Motor neuron (in vitro differentiated cells): ENCODE measurements at regions not wholly inside any gene's neighbourhood (a gene's known extent, or its start where the extent isn't known, plus 50 kb on each side); places are given as distances from the start of the nearest gene placed in this dataset.
A peak's percentile ranks its signal among the peaks of the same experiment; 100 is the strongest.

Experiments used
- ATAC-seq, 8 experiments: fragments of 200-7000 bp; cut with Tn5 transposase; replicated peaks in 6 of 8; 2 replicates each; pipeline ENCODE4 v1.8.0; 2021; ENCODE audit warnings: mild to moderate bottlenecking in 8 of 8, moderate library complexity in 8 of 8
- H3K27ac ChIP-seq, 2 donors: fragments of 250-450 bp; sonication (Bioruptor Pico); 2 replicates each; pipeline ENCODE4 v1.9.0; 2021; ENCODE audit warnings: antibody characterized with exemption in 2 of 2, mild to moderate bottlenecking in 2 of 2, moderate library complexity in 1 of 2
- H3K4me1 ChIP-seq, 2 donors: fragments of 250-450 bp; sonication (Bioruptor Pico); replicated peaks in 1 of 2; 2 replicates each; pipeline ENCODE4 v1.6.1; 2021; ENCODE audit warnings: antibody characterized with exemption in 2 of 2, mild to moderate bottlenecking in 2 of 2, moderate library complexity in 1 of 2
- H3K4me3 ChIP-seq, 5 donors: fragments of 250-450 bp; sonication (Bioruptor Pico); 2 replicates each; pipeline ENCODE4 v1.9.0; 2021; ENCODE audit warnings: antibody characterized with exemption in 5 of 5, mild to moderate bottlenecking in 5 of 5, moderate library complexity in 4 of 5
- WGBS, 10 experiments: fragments of 450-650 bp; shearing (Covaris generic); methylation state at CpG; one replicate each; pipeline ENCODE4 v1.0.0; 2022; 5-methylcytosine and 5-hydroxymethylcytosine counted together
- in situ Hi-C, 9 experiments: fragments of 400-800 bp; cut with MboI; loops; one replicate each; pipeline ENCODE4 v1.15.0; 2021; ENCODE audit warnings: low sequenced_read_pairs in 9 of 9, low pct_unique_long_range_greater_than_20kb in 2 of 9; ENCODE audit not compliant: unreplicated experiment in 9 of 9

- Histone ChIP-seq H3K27ac (no peak overlapping the region), H3K4me1 (peaks cover 4 to 17% of the 10 kb centered on the region in 2 donors), H3K4me3 (no peak overlapping the region)
- ATAC-seq: no peak
- 0 to 85% (median 60%) methylated on average over 1 to 4 of the region's 4 CpGs for WGBS, 10 experiments
- in situ Hi-C loops: no loop called here
Measured at GRCh38 chr10:121284936-121285335, 313.3 kb downstream of the FGFR2 start.

GRCh38 chr10:121285406-121286196, 312.6 kb downstream of the FGFR2 start:
- no peak for ATAC-seq
- in situ Hi-C loops: no loop called here
- peaks cover 4 to 19% of the 10 kb centered on the region in 2 donors for H3K4me1 ChIP-seq
- WGBS, 10 experiments: 4 to 100% (median 89%) methylated on average over 1 to 5 of the region's 5 CpGs; no CpG with 5 or more reads in 2 of the 10 experiments
- H3K4me3 ChIP-seq: no peak overlapping the region
- H3K27ac ChIP-seq: no peak overlapping the region

GRCh38 chr10:121288011-121288410, 310.2 kb downstream of the FGFR2 start:
- H3K27ac ChIP-seq: no peak overlapping the region

GRCh38 chr10:121288864-121289661, 309.2 kb downstream of the FGFR2 start:
- 4 to 74% (median 32%) methylated on average over 3 to 6 of the region's 6 CpGs; no CpG with 5 or more reads in 1 of the 10 experiments for WGBS, 10 experiments
- Histone ChIP-seq H3K4me1 (peaks cover 7 to 26% of the 10 kb centered on the region in 2 donors), H3K27ac (no peak overlapping the region), H3K4me3 (no peak overlapping the region)
- in situ Hi-C loops: no loop called here
- ATAC-seq: peak in 6 of 8 experiments; percentile 20 to 66 (median 40)

More at GRCh38 chr10:121288011-121288410, 310.2 kb downstream of the FGFR2 start:
- WGBS, 10 experiments: 0 to 100% (median 100%) methylated on average over 1 of the region's 1 CpG; no CpG with 5 or more reads in 7 of the 10 experiments
- Histone ChIP-seq H3K4me1 (peaks cover 7 to 22% of the 10 kb centered on the region in 2 donors), H3K4me3 (no peak overlapping the region)
- in situ Hi-C loops: no loop called here
- ATAC-seq: no peak

- in situ Hi-C loops: no loop called here
- 0 to 100% (median 96%) methylated on average over 1 to 4 of the region's 4 CpGs; no CpG with 5 or more reads in 1 of the 10 experiments for WGBS, 10 experiments
- Histone ChIP-seq H3K27ac (no peak overlapping the region), H3K4me3 (no peak overlapping the region), H3K4me1 (peaks cover 7 to 27% of the 10 kb centered on the region in 2 donors)
- peak in 2 of 8 experiments; percentile 21 to 25 for ATAC-seq
Measured at GRCh38 chr10:121289800-121290199, 308.4 kb downstream of the FGFR2 start.

- in situ Hi-C loops: no loop called here
- no peak overlapping the region for H3K27ac ChIP-seq
- H3K4me1 ChIP-seq: peaks cover 7 to 36% of the 10 kb centered on the region in 2 donors
- no peak for ATAC-seq
- H3K4me3 ChIP-seq: no peak overlapping the region
- 50 to 100% (median 92%) methylated on average over 1 to 4 of the region's 4 CpGs for WGBS, 10 experiments
Measured at GRCh38 chr10:121290674-121291073, 307.6 kb downstream of the FGFR2 start.

GRCh38 chr10:121291376-121291775, 306.9 kb downstream of the FGFR2 start:
- Histone ChIP-seq H3K27ac (no peak overlapping the region), H3K4me1 (peaks cover 7 to 36% of the 10 kb centered on the region in 2 donors), H3K4me3 (no peak overlapping the region)
- in situ Hi-C loops: no loop called here
- 15 to 100% (median 85%) methylated on average over 1 to 7 of the region's 7 CpGs; no CpG with 5 or more reads in 4 of the 10 experiments for WGBS, 10 experiments
- no peak for ATAC-seq

GRCh38 chr10:121291823-121292222, 306.4 kb downstream of the FGFR2 start:
- no peak overlapping the region for H3K4me3 ChIP-seq
- 6 to 100% (median 90%) methylated on average over 2 to 8 of the region's 8 CpGs; no CpG with 5 or more reads in 1 of the 10 experiments for WGBS, 10 experiments
- ATAC-seq: no peak
- H3K27ac ChIP-seq: no peak overlapping the region
- H3K4me1 ChIP-seq: peaks cover 7 to 39% of the 10 kb centered on the region in 2 donors
- in situ Hi-C loops: no loop called here

- Histone ChIP-seq H3K27ac (no peak overlapping the region), H3K4me1 (peaks cover 8 to 40% of the 10 kb centered on the region in 2 donors), H3K4me3 (no peak overlapping the region)
- no peak for ATAC-seq
- WGBS, 10 experiments: 9 to 100% (median 87%) methylated on average over 1 to 8 of the region's 9 CpGs
- in situ Hi-C loops: no loop called here
Measured at GRCh38 chr10:121292321-121292720, 305.9 kb downstream of the FGFR2 start.

- WGBS, 10 experiments: 0 to 100% (median 73%) methylated on average over 1 to 7 of the region's 9 CpGs; no CpG with 5 or more reads in 3 of the 10 experiments
- Histone ChIP-seq H3K4me3 (no peak overlapping the region), H3K27ac (no peak overlapping the region), H3K4me1 (peaks cover 11 to 39% of the 10 kb centered on the region in 2 donors)
- in situ Hi-C loops: no loop called here
- ATAC-seq: peak in 3 of 8 experiments; percentile 11 to 62 (median 31)
Measured at GRCh38 chr10:121293110-121293509, 305.1 kb downstream of the FGFR2 start.

GRCh38 chr10:121294630-121295029, 303.6 kb downstream of the FGFR2 start:
- H3K4me1 ChIP-seq: peaks cover 7 to 26% of the 10 kb centered on the region in 2 donors
- ATAC-seq: no peak
- H3K27ac ChIP-seq: no peak overlapping the region
- H3K4me3 ChIP-seq: no peak overlapping the region
- in situ Hi-C loops: no loop called here
- 36 to 100% (median 95%) methylated on average over 1 to 3 of the region's 3 CpGs; no CpG with 5 or more reads in 6 of the 10 experiments for WGBS, 10 experiments

- H3K4me3 ChIP-seq: no peak overlapping the region
- no peak overlapping the region for H3K27ac ChIP-seq
- peaks cover 7 to 21% of the 10 kb centered on the region in 2 donors for H3K4me1 ChIP-seq
- 0 to 100% (median 83%) methylated on average over 1 to 2 of the region's 2 CpGs; no CpG with 5 or more reads in 1 of the 10 experiments for WGBS, 10 experiments
- no peak for ATAC-seq
- in situ Hi-C loops: no loop called here
Measured at GRCh38 chr10:121296378-121296777, 301.9 kb downstream of the FGFR2 start.
